ENCODE measurements at regions not wholly inside any gene's neighbourhood (a gene's known extent, or its start where the extent isn't known, plus 50 kb on each side); places are given as distances from the start of the nearest gene placed in this dataset.

DNA sequence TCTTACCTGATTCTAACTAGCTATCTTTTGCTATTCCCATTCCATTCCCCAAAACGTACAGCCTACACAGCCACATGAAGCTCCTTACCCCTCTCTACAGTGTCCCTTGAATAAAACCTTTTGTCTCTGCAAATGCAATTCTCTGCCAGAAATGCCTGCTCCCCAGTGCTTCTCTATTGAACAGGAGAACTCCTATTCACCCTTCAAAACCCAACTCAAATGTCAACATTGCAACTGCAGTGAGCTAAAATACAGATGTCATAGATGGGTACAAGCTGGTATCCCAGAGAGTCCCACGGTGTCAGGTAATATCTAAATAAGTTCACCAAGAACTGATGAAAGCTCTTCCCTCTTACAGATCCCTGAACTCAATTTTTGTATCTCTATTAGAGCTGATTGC is 421.7 kb downstream of the INSC start:
- no peak for DNase-seq (ENCODE audit: low read depth)

DNA sequence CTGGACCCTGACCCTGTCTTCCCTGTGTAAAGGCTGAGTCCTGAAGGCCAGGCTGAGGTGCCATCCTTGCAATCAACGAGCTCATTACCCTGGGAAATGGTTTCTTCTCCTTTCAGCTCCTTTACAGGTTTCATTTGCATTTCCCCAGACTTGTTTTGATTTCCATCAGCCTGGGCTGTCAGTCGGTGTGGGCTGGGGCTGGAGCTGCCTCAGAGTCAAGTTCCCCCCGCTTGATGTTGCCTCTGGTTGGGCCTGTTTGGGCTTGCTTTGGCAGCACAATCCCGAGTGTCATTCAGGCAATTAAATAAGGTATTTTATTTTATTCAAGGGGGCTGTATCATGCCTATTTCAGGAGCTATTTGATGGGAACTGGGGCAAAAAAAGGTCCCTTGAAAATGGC is 424.9 kb downstream of the INSC start:
- DNase-seq (ENCODE audit: low read depth), result no peak

DNA sequence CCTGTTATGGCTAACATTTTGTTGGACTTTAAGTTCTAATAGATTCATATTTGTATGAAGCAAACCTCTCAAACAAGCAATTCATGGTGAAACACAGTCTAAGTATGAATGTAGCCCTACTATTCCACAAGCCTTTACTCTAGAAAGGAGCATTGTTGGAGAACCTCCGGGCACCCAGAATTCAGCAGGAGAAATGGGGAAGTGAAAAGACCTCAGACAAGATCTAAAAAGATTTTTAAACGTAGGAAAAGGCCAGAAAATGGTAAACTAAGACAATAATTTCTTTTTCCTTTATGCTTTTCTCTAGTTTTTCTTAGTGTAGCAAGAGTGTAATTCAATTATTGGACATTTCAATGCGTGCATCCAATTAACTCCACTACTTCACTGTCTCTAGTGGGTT is 426.4 kb downstream of the INSC start:
- no peak for DNase-seq (ENCODE audit: low read depth)

DNA sequence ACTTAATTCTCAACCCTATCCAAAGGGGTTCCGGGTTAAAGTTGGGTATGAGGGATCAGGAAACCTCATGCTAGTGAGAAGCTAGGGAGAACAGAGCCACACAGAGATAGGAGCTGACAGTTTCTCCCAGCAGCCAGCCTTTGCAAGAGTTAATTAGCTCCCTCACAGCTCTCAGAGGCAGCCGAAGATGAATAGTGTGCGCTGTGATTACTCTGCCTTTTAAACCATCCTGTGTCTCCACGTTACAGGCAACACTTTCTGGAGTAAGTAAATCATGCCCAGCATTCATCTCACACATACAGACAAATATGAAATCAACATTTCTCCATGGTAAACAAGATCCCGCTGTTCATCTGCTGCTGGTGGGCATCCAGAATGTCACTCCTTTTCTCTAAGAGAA is 429.6 kb downstream of the INSC start:
- no peak for DNase-seq (ENCODE audit: low read depth)

DNA sequence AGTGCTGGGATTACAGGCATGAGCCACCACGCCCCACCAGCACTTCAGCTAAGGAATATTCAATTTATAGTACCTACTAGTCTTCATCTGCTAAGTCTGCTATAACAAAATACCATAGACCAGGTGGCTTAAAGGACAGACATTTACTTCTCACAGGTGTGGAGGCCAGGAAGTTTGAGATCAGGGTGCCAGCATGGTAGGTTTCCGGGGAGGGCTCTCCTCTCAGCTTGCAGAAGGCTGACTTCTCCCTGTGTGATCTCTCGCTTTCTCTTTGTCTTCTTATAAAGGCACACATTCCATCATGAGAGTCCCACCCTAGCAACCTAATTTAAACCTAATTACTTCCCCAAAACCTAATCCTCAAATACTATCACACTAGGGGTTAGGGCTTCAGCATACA is 433.0 kb downstream of the INSC start:
- DNase-seq (ENCODE audit: low read depth), result no peak

DNA sequence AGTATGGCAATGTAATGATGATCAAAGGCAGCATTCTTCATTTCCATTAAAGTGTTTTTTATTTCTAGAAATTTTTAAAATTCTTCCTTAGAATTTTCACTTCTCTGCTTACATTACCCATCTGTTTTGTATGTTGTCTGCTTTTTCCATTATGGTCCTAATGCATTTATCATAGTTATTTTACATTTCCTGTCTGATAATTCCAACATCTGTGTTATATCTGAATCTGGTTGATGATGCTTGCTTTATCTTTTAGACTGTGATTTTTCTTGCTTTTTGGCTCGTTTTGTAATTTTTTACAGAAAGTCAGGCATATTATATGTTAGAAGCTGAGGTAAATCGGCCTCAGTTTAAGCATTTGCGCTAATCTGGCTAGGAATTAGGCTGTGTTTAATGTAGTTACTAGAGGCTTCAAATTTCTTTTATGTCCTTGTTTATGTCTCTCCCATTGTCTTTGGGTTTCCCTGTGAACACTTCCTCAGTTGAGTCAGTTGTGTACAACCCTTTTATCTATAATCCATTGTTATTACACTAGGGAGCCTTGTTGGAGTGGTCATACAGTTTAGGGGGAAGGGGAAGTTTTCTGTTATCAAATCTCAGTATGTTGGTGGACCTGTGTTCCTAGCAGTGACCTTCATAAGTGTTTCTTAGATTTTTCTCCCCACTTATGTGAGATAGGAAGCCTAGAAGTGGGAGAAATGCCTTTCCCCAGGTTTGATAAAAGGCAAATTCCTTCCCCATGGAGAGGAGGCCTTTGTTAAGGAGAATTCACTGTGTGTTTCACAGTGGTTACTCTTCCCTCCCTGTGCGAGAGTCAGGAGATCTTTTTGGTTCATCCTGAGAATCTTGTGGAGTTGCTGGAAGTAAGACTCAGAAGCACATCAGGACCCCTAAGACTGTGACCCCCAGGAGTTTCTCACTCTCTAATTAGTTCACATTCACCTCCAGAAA is 437.5 kb downstream of the INSC start:
- DNase-seq (ENCODE audit: low read depth), result no peak

DNA sequence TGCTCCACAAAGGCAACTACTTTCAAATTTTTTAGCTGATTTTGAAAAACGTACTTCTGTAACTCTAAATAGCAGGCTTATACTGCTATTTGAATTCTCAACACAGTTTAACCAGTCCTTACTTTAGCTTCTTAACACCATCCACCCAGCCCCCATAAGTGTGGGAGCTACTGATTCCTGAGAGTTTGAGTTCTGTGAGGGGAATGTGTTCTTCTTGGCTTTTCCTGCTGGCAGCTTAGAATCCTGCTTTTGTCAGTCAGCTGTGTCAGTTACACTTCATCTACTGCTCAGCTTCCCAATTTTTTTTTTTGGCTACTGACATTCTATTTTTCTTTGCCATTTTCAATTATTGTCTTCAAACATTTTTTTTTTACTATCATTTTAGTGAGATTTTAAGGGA is 440.4 kb downstream of the INSC start:
- no peak for DNase-seq (ENCODE audit: low read depth)

DNA sequence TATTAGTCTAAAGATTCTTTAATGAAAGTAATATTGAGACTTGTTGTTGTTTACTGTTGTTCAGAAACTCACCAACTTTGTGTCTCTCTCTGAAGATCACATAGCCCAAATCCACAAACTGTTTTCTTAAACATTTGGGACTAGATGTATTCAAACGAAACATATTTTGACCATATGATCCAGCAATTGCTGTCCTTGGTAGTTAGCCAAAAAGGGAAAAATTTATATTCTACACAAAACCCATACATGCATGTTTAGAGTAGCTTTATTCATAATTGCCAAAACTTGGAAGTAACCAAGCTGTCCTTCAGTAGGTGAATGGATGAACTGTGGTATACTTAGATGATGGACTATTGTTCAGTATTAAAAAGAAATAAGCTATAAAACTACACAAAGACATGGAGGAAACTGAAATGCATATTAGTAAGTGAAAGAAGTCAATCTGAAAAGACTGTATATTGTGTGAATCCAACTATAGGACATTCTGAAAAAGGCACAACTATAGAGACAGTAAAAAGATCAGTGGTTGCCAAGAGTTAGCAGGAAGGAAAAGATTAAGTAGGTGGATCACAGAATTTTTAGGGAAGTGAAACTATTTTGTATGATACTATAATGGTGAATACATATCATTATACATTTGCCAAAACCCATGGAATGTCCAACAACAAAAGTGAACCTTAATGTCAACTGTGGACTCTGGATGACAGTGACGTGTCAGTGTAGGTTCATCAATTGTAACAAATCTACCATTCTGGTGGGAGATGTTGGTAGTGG is 442.9 kb downstream of the INSC start:
- no peak for DNase-seq (ENCODE audit: low read depth)

DNA sequence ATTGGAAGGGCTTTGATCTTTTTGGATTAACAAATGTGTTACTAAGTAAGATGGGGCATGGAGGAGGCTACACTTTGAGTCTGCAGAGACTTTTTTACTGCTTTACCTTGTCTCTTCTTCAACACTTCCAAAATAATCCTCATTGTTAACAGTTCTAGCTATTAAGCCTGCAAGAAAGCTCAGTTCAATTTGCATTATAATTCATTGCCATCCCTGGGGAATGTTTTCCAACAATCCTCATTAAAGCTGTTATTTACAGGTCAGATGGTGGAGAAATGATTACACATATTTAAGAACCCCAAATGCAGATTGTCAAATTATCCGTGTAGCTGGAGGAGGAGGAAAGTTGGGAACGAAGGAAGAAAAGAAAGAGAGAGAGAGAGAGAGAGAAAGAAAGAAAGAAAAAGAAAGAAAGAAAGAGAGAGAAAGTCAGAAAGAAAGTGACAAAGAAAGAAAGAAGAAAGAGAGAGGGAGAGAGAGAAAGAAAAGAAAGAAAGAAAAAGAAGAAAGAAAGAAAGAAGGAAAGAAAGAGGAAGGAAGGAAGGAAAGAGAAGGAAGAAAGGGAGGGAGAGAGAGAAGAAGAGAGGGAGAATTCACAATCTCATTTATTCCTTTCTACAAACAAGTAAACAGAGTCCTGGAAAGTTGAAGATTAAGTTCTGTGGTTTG is 443.9 kb downstream of the INSC start:
- no peak for DNase-seq (ENCODE audit: low read depth)

DNA sequence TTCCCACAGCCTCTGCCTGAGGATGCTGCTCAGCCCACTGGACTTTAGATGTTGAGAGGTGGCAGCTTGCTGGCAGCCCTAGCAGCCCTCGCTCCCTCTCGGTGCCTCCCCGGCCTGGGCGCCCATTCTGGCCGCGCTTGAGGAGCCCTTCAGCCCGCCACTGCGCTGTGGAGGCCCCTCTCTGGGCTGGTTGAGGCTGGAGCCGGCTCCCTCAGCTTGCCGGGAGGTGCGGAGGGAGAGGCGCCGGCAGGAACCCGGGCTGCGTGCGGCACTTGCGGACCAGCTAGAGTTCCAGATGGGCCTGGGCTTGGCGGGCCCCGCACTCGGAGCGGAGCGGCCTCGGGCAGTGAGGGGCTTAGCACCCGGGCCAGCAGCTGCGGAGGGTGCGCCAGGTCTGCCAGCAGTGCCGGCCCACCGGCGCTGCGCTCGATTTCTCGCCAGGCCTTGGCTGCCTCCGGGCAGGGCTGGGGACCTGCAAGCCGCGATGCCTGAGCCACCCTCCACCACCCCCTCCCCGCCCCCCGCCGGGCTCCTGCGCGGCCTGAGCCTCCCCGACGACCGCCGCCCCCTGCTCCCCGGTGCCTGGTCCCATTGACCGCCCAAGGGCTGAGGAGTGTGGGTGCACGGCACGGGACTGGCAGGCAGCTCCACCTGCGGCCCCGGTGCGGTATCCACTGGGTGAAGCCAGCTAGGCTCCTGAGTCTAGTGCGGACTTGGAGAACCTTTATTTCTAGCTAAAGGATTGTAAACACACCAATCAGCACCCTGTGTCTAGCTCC is 446.2 kb downstream of the INSC start:
- DNase-seq (ENCODE audit: low read depth), result no peak

DNA sequence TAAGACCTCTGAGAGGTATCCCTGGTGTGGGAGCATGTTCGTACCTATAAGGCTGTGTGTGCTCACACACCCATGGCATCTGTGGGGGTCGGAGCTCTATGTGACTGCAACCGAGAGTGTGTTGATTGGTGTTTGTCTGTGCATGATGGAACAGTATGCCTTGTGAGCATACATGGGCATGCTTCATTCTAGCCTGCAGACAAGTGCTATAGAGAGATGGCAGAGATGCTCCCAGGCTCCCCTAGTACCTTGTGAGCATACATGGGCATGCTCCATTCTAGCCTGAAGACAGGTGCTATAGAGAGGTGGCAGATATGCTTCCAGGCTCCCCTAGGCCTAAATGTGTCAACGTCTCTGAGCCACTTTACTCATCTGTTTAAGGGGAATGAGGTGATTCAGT is 447.5 kb downstream of the INSC start:
- DNase-seq (ENCODE audit: low read depth), result no peak

DNA sequence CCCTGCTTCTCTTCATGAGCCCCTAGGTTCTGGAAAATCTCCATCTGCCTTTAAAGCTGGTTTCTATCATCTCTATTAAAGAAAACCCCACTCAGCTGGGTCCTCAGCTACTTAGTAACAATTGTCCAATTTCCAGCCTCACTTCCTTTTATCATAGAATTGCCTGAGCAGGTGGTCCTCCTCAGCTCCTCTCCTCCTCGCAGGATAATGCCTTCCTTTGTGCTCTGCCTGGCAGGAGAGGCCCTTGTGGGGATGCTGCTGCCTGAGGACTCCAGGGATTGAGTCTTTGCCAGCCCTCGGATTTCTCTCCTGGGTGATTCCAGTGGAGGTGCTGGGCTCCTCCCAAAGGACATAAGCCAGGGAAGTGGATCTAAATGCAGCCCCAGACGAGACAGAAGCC is 448.3 kb downstream of the INSC start:
- no peak for DNase-seq (ENCODE audit: low read depth)

DNA sequence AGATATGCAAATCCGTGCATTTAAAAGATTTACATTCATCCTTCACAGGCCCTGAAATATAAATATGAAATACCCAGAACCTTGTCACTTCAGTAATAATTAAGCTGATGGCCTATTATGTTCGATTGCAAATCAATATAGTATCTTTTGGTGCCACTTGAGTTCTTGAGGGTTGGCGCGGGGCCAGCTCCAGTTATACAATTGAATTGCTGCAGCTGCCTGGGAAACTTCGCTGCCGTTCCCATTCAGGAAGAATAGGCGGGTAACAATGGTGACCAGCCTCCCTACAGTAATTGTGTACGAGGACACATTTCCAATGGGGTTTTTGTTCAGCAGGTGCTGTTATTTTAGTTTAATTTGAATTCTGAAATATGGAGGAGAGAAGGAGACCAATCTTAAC is 451.2 kb downstream of the INSC start:
- no peak for DNase-seq (ENCODE audit: low read depth)

DNA sequence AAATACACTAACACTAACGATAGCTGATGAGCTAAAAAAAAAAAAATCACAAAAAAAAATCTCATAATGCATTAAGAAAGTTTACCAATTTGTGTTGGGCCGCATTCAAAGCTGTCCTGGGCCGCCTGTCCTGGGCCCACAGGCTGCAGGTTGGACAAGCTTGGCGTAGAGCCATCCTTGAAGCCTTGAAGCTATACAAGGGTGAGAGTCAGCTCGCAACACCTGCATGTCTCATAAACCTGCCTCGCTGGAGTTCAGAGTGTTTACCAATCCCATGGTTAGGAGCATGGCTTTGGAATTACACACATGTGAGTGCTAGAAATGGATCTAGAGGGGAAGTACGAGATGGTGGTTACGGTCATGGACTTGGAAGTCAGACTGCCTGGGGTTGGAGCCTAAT is 453.7 kb downstream of the INSC start:
- DNase-seq (ENCODE audit: low read depth), result no peak

DNA sequence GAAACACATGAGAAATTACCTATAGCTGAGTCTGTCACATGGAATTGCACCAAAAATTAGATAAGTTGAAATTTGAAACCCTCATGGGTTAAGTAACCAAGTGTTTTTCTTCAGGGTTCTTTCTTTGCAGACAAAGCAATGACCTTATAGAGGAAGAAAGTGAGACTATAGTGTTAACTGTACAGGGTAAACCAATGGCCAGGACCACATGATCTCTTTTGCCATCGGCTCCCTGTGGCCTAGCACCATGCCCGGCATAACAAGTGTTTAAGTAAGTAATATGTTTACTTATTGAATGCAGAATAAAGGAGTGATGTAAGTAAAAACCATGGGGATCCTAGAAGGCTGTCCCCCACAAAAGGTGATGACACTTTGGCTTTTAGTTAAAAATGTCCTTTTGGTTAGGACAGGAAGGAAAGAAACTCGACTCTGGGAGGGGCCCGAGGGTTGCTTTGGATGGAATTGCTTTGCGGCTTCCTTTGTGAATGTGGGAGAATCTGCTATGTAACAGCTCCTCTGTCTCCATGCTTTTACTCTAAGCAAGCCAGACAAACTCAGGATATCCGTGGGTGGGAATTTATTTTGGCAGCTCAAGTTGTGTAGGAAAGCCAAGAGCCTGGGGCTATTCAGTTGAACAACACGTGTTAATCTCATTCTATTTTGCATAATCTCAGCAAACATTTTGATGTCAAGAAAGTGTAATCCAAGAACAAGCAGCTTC is 454.7 kb downstream of the INSC start:
- no peak for DNase-seq (ENCODE audit: low read depth)

DNA sequence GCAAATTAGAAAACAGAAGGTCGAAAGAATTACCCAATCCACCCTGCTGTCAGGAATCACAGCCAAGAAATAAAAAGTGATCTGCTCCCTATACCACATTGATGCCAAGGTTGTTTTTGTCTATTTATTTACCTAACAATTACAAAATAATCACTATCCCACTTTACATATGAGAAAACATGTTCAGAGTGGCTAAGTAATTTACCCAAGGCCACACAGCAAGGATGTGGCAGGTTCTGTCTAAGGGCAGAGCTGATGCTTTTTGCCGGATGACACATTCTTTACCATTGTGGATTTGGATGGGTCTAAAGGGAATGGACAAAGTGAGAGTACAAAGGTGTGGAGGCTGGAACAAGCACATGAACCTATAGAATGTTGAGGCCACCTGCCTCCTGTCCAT is 460.7 kb downstream of the INSC start:
- DNase-seq (ENCODE audit: low read depth), result no peak

DNA sequence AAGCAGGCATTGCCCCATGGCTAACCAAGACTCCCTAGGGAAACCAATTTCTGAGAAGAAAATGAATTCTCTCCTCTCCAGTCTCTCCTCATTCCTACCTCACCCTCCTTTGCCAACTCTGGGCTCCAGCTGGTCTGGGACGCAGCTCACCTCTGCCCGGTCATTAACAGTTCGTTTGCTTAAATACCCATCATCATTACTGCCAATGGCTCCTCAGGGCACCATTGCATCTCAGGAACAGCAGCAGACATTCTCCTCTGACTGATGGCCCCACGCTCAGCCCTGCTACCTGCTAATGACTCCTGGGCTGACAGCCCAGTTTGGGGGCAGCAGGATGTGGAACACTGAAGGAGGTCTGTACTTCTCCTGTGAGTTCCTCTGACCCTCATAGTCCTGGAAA is 462.0 kb downstream of the INSC start:
- no peak for DNase-seq (ENCODE audit: low read depth)

DNA sequence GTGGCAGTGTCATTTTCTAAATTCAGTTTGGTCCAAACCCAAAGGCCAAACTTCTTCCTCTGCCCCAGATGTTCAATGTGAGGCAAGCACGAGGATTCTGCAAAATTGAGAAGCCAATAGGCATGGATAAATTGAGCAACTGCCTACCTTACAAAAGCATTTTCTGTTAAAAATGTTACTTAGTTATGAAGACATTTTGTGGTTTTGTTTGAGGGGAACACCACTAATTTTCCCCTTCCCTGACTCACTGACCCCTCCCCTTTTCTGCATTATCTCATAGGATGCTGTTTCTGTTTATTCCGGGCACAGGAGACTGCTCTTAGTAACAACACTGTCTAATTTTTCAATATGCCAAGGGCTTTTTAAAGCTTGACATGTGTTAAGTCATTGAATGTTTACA is 462.8 kb downstream of the INSC start:
- no peak for DNase-seq (ENCODE audit: low read depth)

DNA sequence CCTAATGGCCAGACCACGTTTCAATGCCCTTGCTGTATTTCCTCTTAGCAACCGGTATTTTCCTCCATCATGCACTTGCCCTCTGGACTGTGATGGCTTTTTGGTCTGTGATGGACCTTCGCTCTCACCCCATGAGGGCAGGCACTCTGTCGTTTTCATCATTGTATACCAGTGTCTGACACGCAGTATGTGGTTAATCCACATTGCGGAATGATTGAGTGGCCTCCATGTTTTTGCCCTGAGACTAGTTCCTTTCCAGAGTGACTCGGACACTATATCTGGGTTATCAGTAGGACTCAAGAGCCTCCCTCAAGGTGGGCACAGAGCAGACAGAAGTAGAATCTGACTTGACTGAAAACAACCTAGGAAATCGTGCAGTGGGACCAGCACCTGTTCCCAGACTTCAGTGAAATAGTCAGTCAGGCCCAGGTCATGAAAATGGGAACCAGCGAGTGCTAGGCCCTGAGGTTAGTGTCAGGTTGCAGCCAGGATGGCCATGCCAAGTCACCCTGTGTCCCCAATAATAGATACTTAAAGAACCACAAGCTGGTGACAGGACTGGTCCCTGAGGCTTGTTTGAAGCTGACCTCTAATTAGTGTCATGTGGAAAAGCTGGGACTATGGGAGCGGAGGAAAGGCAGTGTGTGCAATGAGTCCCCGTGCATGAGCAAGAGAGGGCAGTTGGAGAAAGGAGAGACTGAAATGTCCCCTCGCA is 464.7 kb downstream of the INSC start:
- no peak for DNase-seq (ENCODE audit: low read depth)

DNA sequence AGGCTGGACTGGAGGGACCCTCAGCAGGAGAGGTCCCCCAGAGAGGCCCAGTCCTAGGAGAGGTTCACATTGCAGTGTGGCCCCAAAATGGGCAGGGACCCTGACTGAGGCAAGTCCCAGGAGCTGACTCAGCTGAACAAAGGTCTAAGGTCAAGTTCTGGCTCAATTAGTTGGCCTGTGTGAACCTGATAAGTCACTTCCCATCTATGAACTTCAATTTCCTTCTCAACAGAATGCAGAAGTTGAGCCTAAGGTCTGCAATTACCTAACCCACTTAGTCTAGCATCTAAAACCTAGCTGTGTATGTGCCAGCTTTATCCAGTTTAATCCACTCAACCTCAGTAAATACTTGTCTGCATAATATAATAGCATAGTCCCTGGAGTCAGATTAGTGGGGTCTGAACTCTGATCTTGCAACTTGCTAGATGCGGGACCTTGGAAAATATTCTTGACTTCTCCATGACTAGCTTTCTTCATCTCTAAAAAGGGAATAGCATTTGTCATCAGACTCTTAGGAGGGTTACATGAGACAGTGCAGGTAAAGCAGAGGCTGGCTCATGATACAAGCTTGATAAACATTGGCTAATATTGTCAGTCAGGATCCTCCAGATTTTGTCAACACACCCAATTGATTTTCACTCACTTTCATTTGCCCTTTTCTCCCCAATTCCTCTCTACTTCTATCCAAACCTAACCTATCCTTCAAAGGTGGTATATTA is 465.5 kb downstream of the INSC start:
- DNase-seq (ENCODE audit: low read depth), result no peak
